Astrocyte (in vitro differentiated cells and primary cell): ENCODE measurements at regions not wholly inside any gene's neighbourhood (a gene's known extent, or its start where the extent isn't known, plus 50 kb on each side); places are given as distances from the start of the nearest gene placed in this dataset.

Source experiments
- DNase-seq: peaks from one replicate; pipeline ENCODE4 v3.0.0-alpha.2; 2010; ENCODE audit warnings: low read depth
- FAIRE-seq: peaks from 2 replicates; lab custom pipeline; 2011; peaks lifted over from hg19 to GRCh38; lab: Jason Lieb, UNC
- H2AFZ ChIP-seq: 2 replicates; pipeline ENCODE4 v1.6.0; 2012; ENCODE audit warnings: low read depth, low read length, inconsistent platforms
- H3K27ac ChIP-seq: 2 replicates; pipeline ENCODE4 v1.5.1; 2011; ENCODE audit warnings: low read depth, low read length, inconsistent platforms
- H3K27me3 ChIP-seq: 2 replicates; pipeline ENCODE4 v1.6.0; 2011; ENCODE audit warnings: low read length, inconsistent platforms; ENCODE audit not compliant: insufficient read depth
- H3K36me3 ChIP-seq: 2 replicates; pipeline ENCODE4 v1.5.1; 2011; ENCODE audit warnings: low read length, inconsistent platforms; ENCODE audit not compliant: insufficient read depth
- H3K4me1 ChIP-seq: 2 replicates; pipeline ENCODE4 v1.5.1; 2011; ENCODE audit warnings: low read length, inconsistent platforms; ENCODE audit not compliant: insufficient read depth
- H3K4me2 ChIP-seq: 2 replicates; pipeline ENCODE4 v1.6.0; 2012; ENCODE audit warnings: low read length, inconsistent platforms
- H3K4me3 ChIP-seq: 2 replicates; pipeline ENCODE4 v1.5.1; 2011; ENCODE audit warnings: low read depth, mild to moderate bottlenecking, low read length, inconsistent platforms; ENCODE audit not compliant: insufficient read depth
- H3K79me2 ChIP-seq: 2 replicates; pipeline ENCODE4 v1.6.0; 2012; ENCODE audit warnings: mild to moderate bottlenecking, low read length, inconsistent platforms; ENCODE audit not compliant: insufficient read depth
- H3K9ac ChIP-seq: 2 replicates; pipeline ENCODE4 v1.6.0; 2012; ENCODE audit warnings: mild to moderate bottlenecking, low read length, inconsistent platforms
- H3K9me3 ChIP-seq: 2 replicates; pipeline ENCODE4 v1.5.1; 2012; ENCODE audit warnings: low read depth, mild to moderate bottlenecking, low read length, inconsistent platforms; ENCODE audit not compliant: insufficient read depth
- H4K20me1 ChIP-seq: 2 replicates; pipeline ENCODE4 v1.6.0; 2012; ENCODE audit warnings: low read length, inconsistent platforms; ENCODE audit not compliant: insufficient read depth
- H3K27ac Mint-ChIP-seq: one replicate; pipeline ENCODE4 v1.8.0; 2021; ENCODE audit warnings: mild to moderate bottlenecking, mixed read lengths; ENCODE audit not compliant: unreplicated experiment
- H3K27me3 Mint-ChIP-seq: one replicate; pipeline ENCODE4 v1.8.0; 2021; ENCODE audit warnings: low read depth, mixed read lengths; ENCODE audit not compliant: unreplicated experiment
- H3K36me3 Mint-ChIP-seq: one replicate; pipeline ENCODE4 v1.8.0; 2021; ENCODE audit warnings: low read depth, mixed read lengths; ENCODE audit not compliant: unreplicated experiment
- H3K4me1 Mint-ChIP-seq: one replicate; pipeline ENCODE4 v1.8.0; 2021; ENCODE audit warnings: low read depth, mixed read lengths; ENCODE audit not compliant: unreplicated experiment
- H3K4me3 Mint-ChIP-seq: one replicate; pipeline ENCODE4 v1.8.0; 2021; ENCODE audit warnings: mild to moderate bottlenecking, moderate library complexity, mixed read lengths; ENCODE audit not compliant: unreplicated experiment
- H3K9me3 Mint-ChIP-seq: one replicate; pipeline ENCODE4 v1.8.0; 2021; ENCODE audit warnings: mild to moderate bottlenecking, mixed read lengths; ENCODE audit not compliant: unreplicated experiment
- EZH2 ChIP-seq: IDR thresholded peaks from 2 replicates; pipeline ENCODE4 v1.6.1; 2012; ENCODE audit warnings: mild to moderate bottlenecking, low read length, inconsistent platforms; ENCODE audit not compliant: insufficient read depth
- TF ChIP-seq, protein P1 (sequence below): IDR thresholded peaks from 2 replicates; pipeline ENCODE4 v1.5.1; 2011; ENCODE audit warnings: low read depth, mild to moderate bottlenecking, inconsistent platforms, low read length, moderate library complexity; ENCODE audit not compliant: insufficient read depth

DNA sequence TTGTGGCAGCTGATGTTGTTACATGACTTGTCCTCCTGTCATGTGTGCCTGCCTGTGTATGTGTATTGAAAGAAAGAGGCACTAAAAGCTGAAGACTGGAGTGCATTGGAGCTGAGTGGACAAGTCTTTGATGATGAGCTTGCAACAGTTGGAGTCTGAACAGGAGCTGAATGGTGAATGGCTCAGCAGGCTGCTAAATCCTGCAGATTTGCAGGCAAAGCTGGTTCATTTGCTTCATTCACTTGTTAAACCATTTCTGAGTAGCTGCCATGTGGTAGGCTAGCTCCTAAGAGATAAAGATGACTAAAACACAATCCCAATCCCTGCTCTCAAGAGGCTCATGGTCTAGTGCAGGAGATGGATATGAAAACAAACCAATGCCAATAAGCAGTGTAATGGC lies 217.3 kb downstream of the CHRDL1 start:
- no peak overlapping the region for H3K27ac Mint-ChIP-seq
- no peak overlapping the region for H3K4me3 ChIP-seq
- no peak overlapping the region for H3K9ac ChIP-seq
- no peaks in the 10 kb centered on the region for H3K36me3 ChIP-seq
- FAIRE-seq (no peak), DNase-seq (no peak)
- H3K4me2 ChIP-seq = no peak overlapping the region
- no peaks in the 10 kb centered on the region for H3K9me3 ChIP-seq
- H3K27me3 Mint-ChIP-seq = no peaks in the 10 kb centered on the region
- no peaks in the 10 kb centered on the region for H3K4me1 ChIP-seq
- H3K27ac ChIP-seq = no peak overlapping the region
- no peak overlapping the region for H3K4me3 Mint-ChIP-seq
- H4K20me1 ChIP-seq = no peaks in the 10 kb centered on the region
- no peaks in the 10 kb centered on the region for H3K9me3 Mint-ChIP-seq
- TF ChIP-seq EZH2 = no peak
- TF ChIP-seq, protein P1, sequence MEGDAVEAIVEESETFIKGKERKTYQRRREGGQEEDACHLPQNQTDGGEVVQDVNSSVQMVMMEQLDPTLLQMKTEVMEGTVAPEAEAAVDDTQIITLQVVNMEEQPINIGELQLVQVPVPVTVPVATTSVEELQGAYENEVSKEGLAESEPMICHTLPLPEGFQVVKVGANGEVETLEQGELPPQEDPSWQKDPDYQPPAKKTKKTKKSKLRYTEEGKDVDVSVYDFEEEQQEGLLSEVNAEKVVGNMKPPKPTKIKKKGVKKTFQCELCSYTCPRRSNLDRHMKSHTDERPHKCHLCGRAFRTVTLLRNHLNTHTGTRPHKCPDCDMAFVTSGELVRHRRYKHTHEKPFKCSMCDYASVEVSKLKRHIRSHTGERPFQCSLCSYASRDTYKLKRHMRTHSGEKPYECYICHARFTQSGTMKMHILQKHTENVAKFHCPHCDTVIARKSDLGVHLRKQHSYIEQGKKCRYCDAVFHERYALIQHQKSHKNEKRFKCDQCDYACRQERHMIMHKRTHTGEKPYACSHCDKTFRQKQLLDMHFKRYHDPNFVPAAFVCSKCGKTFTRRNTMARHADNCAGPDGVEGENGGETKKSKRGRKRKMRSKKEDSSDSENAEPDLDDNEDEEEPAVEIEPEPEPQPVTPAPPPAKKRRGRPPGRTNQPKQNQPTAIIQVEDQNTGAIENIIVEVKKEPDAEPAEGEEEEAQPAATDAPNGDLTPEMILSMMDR = no peak
- no peaks in the 10 kb centered on the region for H3K79me2 ChIP-seq
- no peaks in the 10 kb centered on the region for H3K36me3 Mint-ChIP-seq
- no peaks in the 10 kb centered on the region for H3K27me3 ChIP-seq
- no peaks in the 10 kb centered on the region for H3K4me1 Mint-ChIP-seq
- H2AFZ ChIP-seq = no peak overlapping the region

DNA sequence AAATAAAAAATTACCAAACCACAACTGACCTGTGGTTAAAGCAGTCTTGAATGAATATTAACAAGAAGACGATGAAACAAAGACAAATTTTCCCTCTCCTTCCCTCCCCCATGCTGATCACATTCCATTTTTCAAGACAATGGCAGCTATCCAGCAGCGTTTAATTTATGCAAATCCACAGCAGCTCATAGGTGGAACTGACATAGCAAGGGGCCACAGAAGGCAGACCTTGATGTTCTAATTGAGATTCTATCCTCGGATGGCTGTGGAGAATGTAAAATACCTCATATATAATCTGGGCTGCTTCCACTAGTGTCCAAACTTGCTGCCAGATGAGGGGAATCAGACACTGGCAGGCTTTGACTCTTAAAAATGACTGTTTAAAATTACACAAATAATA lies 211.5 kb downstream of the CHRDL1 start:
- Mint-ChIP-seq H3K9me3 (no peaks in the 10 kb centered on the region), H3K27me3 (no peaks in the 10 kb centered on the region), H3K27ac (no peak overlapping the region), H3K36me3 (no peaks in the 10 kb centered on the region), H3K4me3 (no peak overlapping the region), H3K4me1 (no peaks in the 10 kb centered on the region)
- FAIRE-seq = peak; percentile 17
- no peak overlapping the region for H3K4me3 ChIP-seq
- H3K4me1 ChIP-seq = no peaks in the 10 kb centered on the region
- peak overlapping the region; percentile 10 for H2AFZ ChIP-seq
- H3K27ac ChIP-seq = no peak overlapping the region
- H3K9ac ChIP-seq = no peak overlapping the region
- no peaks in the 10 kb centered on the region for H4K20me1 ChIP-seq
- TF ChIP-seq, protein P1 = no peak
- no peak for TF ChIP-seq EZH2
- no peaks in the 10 kb centered on the region for H3K79me2 ChIP-seq
- no peaks in the 10 kb centered on the region for H3K27me3 ChIP-seq
- H3K4me2 ChIP-seq = no peak overlapping the region
- no peak for DNase-seq
- no peaks in the 10 kb centered on the region for H3K36me3 ChIP-seq
- no peaks in the 10 kb centered on the region for H3K9me3 ChIP-seq

DNA sequence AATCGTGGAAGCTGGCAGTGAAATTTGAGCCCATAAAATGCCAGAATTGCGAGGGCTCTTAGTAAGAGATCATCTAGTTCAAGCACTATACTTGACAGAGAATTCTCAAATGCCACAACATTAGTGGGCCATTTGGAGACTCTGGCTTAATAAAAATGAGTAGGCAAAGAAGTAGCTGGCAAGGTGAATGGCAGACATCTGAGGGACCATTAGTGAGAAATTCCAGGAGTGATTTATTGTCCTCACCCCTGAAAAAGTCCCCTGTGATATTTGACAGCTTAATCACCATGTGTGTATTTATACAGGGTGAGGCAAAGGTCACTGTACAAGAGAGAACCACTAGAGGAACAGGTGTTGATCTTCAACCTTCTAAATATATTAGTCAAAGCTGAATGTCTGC lies 207.5 kb downstream of the CHRDL1 start:
- Histone ChIP-seq H3K9ac (no peak overlapping the region), H2AFZ (no peak overlapping the region), H3K4me3 (no peak overlapping the region), H3K4me1 (no peaks in the 10 kb centered on the region), H3K27ac (no peak overlapping the region), H3K79me2 (no peaks in the 10 kb centered on the region), H3K36me3 (no peaks in the 10 kb centered on the region), H4K20me1 (no peaks in the 10 kb centered on the region), H3K27me3 (no peaks in the 10 kb centered on the region), H3K4me2 (no peak overlapping the region), H3K9me3 (no peaks in the 10 kb centered on the region)
- DNase-seq (no peak), FAIRE-seq (peak; percentile 88)
- H3K4me3 Mint-ChIP-seq = no peak overlapping the region
- TF ChIP-seq EZH2 = no peak
- TF ChIP-seq, protein P1 = no peak
- H3K27me3 Mint-ChIP-seq = no peaks in the 10 kb centered on the region
- H3K9me3 Mint-ChIP-seq = no peaks in the 10 kb centered on the region
- no peaks in the 10 kb centered on the region for H3K36me3 Mint-ChIP-seq
- no peaks in the 10 kb centered on the region for H3K4me1 Mint-ChIP-seq
- no peak overlapping the region for H3K27ac Mint-ChIP-seq
